SK-N-SH (cell line): ENCODE measurements at regions not wholly inside any gene's neighbourhood (a gene's known extent, or its start where the extent isn't known, plus 50 kb on each side); places are given as distances from the start of the nearest gene placed in this dataset.

Source experiments
- CTCF ChIA-PET: fragments of 300-600, 350-600 bp; formaldehyde crosslinking; extraction: SDS; loops from one replicate; lab custom pipeline; 2021; lab: Yijun Ruan, JAX
- POLR2A ChIA-PET: fragments of 350-600 bp; sonication (Branson Sonifier 250); formaldehyde crosslinking; extraction: SDS; loops from one replicate; lab custom pipeline; 2020; ENCODE audit warnings: antibody characterized with exemption, inconsistent platforms; lab: Yijun Ruan, JAX
- DNase-seq: peaks from one replicate; pipeline ENCODE4 v3.0.0; 2012
- H2AFZ ChIP-seq: fragments of 200-600 bp; sonication (generic); 2 replicates; pipeline ENCODE4 v1.8.1; 2016; ENCODE audit warnings: antibody characterized with exemption, mild to moderate bottlenecking, low read depth
- H3F3A ChIP-seq: fragments of 200-600 bp; sonication (generic); replicated peaks from 2 replicates; pipeline ENCODE3; 2016; ENCODE audit warnings: antibody characterized with exemption, mild to moderate bottlenecking; ENCODE audit not compliant: insufficient read depth
- H3K27ac ChIP-seq, 2 experiments: fragments of 200-500 bp in 1 of 2; fragments of 200-600 bp in 1 of 2; sonication (Bioruptor generic) in 1 of 2; sonication (generic), shearing (Covaris generic) in 1 of 2; 2 replicates each; pipeline versions ENCODE4 v1.5.1 to v1.6.1; 2014 to 2016; ENCODE audit warnings: low read depth in 2 of 2, inconsistent platforms in 1 of 2, low read length in 1 of 2, mild to moderate bottlenecking in 1 of 2, mixed read lengths in 1 of 2
- H3K27me3 ChIP-seq: fragments of 200-600 bp; sonication (generic), shearing (Covaris generic); 2 replicates; pipeline ENCODE4 v1.6.1; 2016; ENCODE audit warnings: mixed run types; ENCODE audit not compliant: insufficient read depth
- H3K36me3 ChIP-seq, 2 experiments: fragments of 200-500 bp in 1 of 2; fragments of 200-600 bp in 1 of 2; sonication (Bioruptor generic) in 1 of 2; sonication (generic) in 1 of 2; replicated peaks in 1 of 2; 2 replicates each; pipeline versions ENCODE3 to v1.5.1; 2014 to 2016; ENCODE audit warnings: low read length in 1 of 2, mild to moderate bottlenecking in 1 of 2; ENCODE audit not compliant: insufficient read depth in 2 of 2, control insufficient read depth in 1 of 2
- H3K4me1 ChIP-seq, 2 experiments: fragments of 200-500 bp in 1 of 2; fragments of 200-600 bp in 1 of 2; sonication (Bioruptor generic) in 1 of 2; sonication (generic), shearing (Covaris generic) in 1 of 2; 2 replicates each; pipeline versions ENCODE4 v1.5.1 to v1.6.1; 2014 to 2016; ENCODE audit warnings: low read depth in 1 of 2, low read length in 1 of 2, mixed run types in 1 of 2; ENCODE audit not compliant: insufficient read depth in 2 of 2, control insufficient read depth in 1 of 2
- H3K4me2 ChIP-seq: fragments of 200-600 bp; sonication (generic), shearing (Covaris generic); 2 replicates; pipeline ENCODE4 v1.6.1; 2017; ENCODE audit warnings: mixed run types
- H3K4me3 ChIP-seq, 2 experiments: fragments of 200-500 bp in 1 of 2; fragments of 200-600 bp in 1 of 2; sonication (Bioruptor generic) in 1 of 2; sonication (generic), shearing (Covaris generic) in 1 of 2; 2 replicates each; pipeline versions ENCODE4 v1.5.1 to v1.8.1; 2014 to 2016; ENCODE audit warnings: low read depth in 2 of 2, inconsistent platforms in 1 of 2, low read length in 1 of 2, mild to moderate bottlenecking in 1 of 2, mixed read lengths in 1 of 2, moderate library complexity in 1 of 2
- H3K79me2 ChIP-seq: fragments of 200-600 bp; sonication (generic); 2 replicates; pipeline ENCODE4 v1.8.1; 2017; ENCODE audit warnings: mild to moderate bottlenecking; ENCODE audit not compliant: insufficient read depth
- H3K9ac ChIP-seq: fragments of 200-600 bp; sonication (generic); 2 replicates; pipeline ENCODE4 v1.6.1; 2017; ENCODE audit warnings: mixed run types
- H3K9me2 ChIP-seq: fragments of 200-600 bp; sonication (generic); 2 replicates; pipeline ENCODE4 v1.6.1; 2017; ENCODE audit warnings: mixed run types
- H3K9me3 ChIP-seq: fragments of 200-600 bp; sonication (generic); 2 replicates; pipeline ENCODE4 v1.6.1; 2017; ENCODE audit warnings: mixed run types, mild to moderate bottlenecking, moderate library complexity
- H4K20me1 ChIP-seq: fragments of 200-600 bp; sonication (generic); 2 replicates; pipeline ENCODE4 v1.6.1; 2017; ENCODE audit warnings: mild to moderate bottlenecking, mixed run types; ENCODE audit not compliant: insufficient read depth
- CHD2 ChIP-seq: fragments of 150-350 bp; IDR thresholded peaks from 2 replicates; pipeline ENCODE4 v1.6.1; 2018; ENCODE audit warnings: low read length; ENCODE audit not compliant: partially characterized antibody
- ELF1 ChIP-seq: IDR thresholded peaks from 2 replicates; pipeline ENCODE4 v1.4.0; 2012
- EP300 ChIP-seq, 2 experiments: IDR thresholded peaks; 2 replicates each; pipeline versions ENCODE4 v1.4.0 to v1.6.1; 2012; ENCODE audit warnings: borderline replicate concordance in 1 of 2, low read depth in 1 of 2, low read length in 1 of 2
- EZH2phosphoT487 ChIP-seq: fragments of 200-600 bp; sonication (generic); IDR thresholded peaks from 2 replicates; pipeline ENCODE4 v1.6.1; 2017; ENCODE audit warnings: low read depth, mixed run types, mild to moderate bottlenecking, antibody characterized with exemption, moderate library complexity, borderline replicate concordance
- FOSL2 ChIP-seq: IDR thresholded peaks from 2 replicates; pipeline ENCODE4 v1.4.0; 2012; ENCODE audit warnings: low read depth, mild to moderate bottlenecking, moderate library complexity, borderline replicate concordance
- GATA2 ChIP-seq: sonication (generic); formaldehyde crosslinking; IDR thresholded peaks from 2 replicates; pipeline ENCODE4 v1.5.0; 2020; ENCODE audit warnings: mild to moderate bottlenecking, missing genetic modification reagents
- JUND ChIP-seq: IDR thresholded peaks from 2 replicates; pipeline ENCODE4 v1.4.0; 2012
- MEF2A ChIP-seq: IDR thresholded peaks from 2 replicates; pipeline ENCODE4 v1.4.0; 2012; ENCODE audit warnings: low read depth, borderline replicate concordance
- MXI1 ChIP-seq: IDR thresholded peaks from 2 replicates; pipeline ENCODE4 v1.6.1; 2012; ENCODE audit warnings: mild to moderate bottlenecking, low read depth, low read length, improper control_type of control experiment
- NRF1 ChIP-seq: IDR thresholded peaks from 2 replicates; pipeline ENCODE4 v1.6.1; 2012; ENCODE audit warnings: low read depth, mild to moderate bottlenecking, low read length
- POLR2AphosphoS5 ChIP-seq: IDR thresholded peaks from 2 replicates; pipeline ENCODE4 v1.6.1; 2012; ENCODE audit warnings: low read depth, low read length
- RCOR1 ChIP-seq: fragments of 150-350 bp; IDR thresholded peaks from 2 replicates; pipeline ENCODE4 v1.6.1; 2017; ENCODE audit warnings: antibody characterized with exemption, low read length
- RFX5 ChIP-seq: IDR thresholded peaks from 2 replicates; pipeline ENCODE4 v1.6.1; 2012; ENCODE audit warnings: mild to moderate bottlenecking, improper control_type of control experiment, low read length
- RXRA ChIP-seq: IDR thresholded peaks from 2 replicates; pipeline ENCODE4 v1.4.0; 2012; ENCODE audit warnings: low read depth, mild to moderate bottlenecking, borderline replicate concordance
- SIN3A ChIP-seq: IDR thresholded peaks from 2 replicates; pipeline ENCODE4 v1.6.1; 2012; ENCODE audit warnings: low read depth, mild to moderate bottlenecking, low read length, moderate library complexity, borderline replicate concordance
- TEAD4 ChIP-seq: IDR thresholded peaks from 2 replicates; pipeline ENCODE4 v1.4.0; 2012; ENCODE audit warnings: mild to moderate bottlenecking, borderline replicate concordance; ENCODE audit not compliant: insufficient read depth
- YY1 ChIP-seq: IDR thresholded peaks from 2 replicates; pipeline ENCODE4 v1.4.0; 2012; ENCODE audit warnings: low read depth, mild to moderate bottlenecking
- WGBS: methylation state at CpG from one replicate; pipeline ENCODE4 v1.1.6; 2017; ENCODE audit warnings: low lambda C conversion rate; 5-methylcytosine and 5-hydroxymethylcytosine counted together
- TF ChIP-seq, protein P1 (sequence below): IDR thresholded peaks from 2 replicates; pipeline ENCODE4 v1.4.0; 2012; ENCODE audit warnings: low read depth, borderline replicate concordance
- TF ChIP-seq, protein P2 (sequence below): IDR thresholded peaks from 2 replicates; pipeline ENCODE4 v1.6.1; 2012; ENCODE audit warnings: mild to moderate bottlenecking, low read depth, low read length, moderate library complexity
- TF ChIP-seq, protein P3 (sequence below): IDR thresholded peaks from 2 replicates; pipeline ENCODE4 v1.4.0; 2012; ENCODE audit warnings: low read depth, borderline replicate concordance

DNA sequence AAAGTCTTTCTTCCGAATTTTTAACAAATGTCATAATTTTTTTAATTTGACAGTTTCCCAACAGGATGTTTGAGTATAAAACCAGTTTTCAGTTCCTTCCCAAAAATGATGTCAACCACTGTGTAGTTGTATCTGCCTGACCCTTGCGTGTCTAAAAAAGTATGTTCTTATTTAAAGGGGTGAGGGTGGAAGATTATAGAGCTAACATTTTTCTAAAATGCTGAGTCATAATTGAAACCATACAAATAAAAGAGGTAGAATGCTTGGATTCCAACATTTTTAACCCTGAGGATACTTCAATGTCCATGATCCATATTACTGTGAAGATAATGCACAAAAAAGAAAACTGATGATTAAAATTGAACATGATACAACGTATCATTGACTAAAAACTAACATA lies 1388.8 kb downstream of the UQCRFS1 start:
- Histone ChIP-seq H3K4me2 (no peak overlapping the region), H3K4me1 (no peaks in the 10 kb centered on the region), H3K9ac (no peak overlapping the region), H2AFZ (no peak overlapping the region), H3K27me3 (no peaks in the 10 kb centered on the region), H4K20me1 (no peaks in the 10 kb centered on the region), H3K4me3 (no peak overlapping the region), H3K9me2 (no peaks in the 10 kb centered on the region), H3K27ac (no peak overlapping the region), H3F3A (no peaks in the 10 kb centered on the region), H3K36me3 (no peaks in the 10 kb centered on the region)
- 34% methylated on average over 3 of the region's 3 CpGs for WGBS
- ChIA-PET POLR2A (no interaction called here), CTCF (no interaction called here)
- TF ChIP-seq CHD2 (no peak), MXI1 (no peak), TEAD4 (no peak), MEF2A (no peak), RFX5 (no peak), SIN3A (no peak), JUND (no peak), EZH2phosphoT487 (no peak), NRF1 (no peak), GATA2 (CRISPR knock-in tag) (no peak), POLR2AphosphoS5 (no peak), ELF1 (no peak), YY1 (no peak), FOSL2 (no peak), RCOR1 (no peak), RXRA (no peak), EP300 (IDR thresholded peaks at IDR 0.05; ENCODE audit: borderline replicate concordance in 1 of 2, low read depth in 1 of 2, low read length in 1 of 2) (no peak)
- TF ChIP-seq, protein P1, sequence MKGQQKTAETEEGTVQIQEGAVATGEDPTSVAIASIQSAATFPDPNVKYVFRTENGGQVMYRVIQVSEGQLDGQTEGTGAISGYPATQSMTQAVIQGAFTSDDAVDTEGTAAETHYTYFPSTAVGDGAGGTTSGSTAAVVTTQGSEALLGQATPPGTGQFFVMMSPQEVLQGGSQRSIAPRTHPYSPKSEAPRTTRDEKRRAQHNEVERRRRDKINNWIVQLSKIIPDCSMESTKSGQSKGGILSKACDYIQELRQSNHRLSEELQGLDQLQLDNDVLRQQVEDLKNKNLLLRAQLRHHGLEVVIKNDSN, result no peak
- TF ChIP-seq, protein P2, sequence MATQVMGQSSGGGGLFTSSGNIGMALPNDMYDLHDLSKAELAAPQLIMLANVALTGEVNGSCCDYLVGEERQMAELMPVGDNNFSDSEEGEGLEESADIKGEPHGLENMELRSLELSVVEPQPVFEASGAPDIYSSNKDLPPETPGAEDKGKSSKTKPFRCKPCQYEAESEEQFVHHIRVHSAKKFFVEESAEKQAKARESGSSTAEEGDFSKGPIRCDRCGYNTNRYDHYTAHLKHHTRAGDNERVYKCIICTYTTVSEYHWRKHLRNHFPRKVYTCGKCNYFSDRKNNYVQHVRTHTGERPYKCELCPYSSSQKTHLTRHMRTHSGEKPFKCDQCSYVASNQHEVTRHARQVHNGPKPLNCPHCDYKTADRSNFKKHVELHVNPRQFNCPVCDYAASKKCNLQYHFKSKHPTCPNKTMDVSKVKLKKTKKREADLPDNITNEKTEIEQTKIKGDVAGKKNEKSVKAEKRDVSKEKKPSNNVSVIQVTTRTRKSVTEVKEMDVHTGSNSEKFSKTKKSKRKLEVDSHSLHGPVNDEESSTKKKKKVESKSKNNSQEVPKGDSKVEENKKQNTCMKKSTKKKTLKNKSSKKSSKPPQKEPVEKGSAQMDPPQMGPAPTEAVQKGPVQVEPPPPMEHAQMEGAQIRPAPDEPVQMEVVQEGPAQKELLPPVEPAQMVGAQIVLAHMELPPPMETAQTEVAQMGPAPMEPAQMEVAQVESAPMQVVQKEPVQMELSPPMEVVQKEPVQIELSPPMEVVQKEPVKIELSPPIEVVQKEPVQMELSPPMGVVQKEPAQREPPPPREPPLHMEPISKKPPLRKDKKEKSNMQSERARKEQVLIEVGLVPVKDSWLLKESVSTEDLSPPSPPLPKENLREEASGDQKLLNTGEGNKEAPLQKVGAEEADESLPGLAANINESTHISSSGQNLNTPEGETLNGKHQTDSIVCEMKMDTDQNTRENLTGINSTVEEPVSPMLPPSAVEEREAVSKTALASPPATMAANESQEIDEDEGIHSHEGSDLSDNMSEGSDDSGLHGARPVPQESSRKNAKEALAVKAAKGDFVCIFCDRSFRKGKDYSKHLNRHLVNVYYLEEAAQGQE, result no peak
- TF ChIP-seq, protein P3, sequence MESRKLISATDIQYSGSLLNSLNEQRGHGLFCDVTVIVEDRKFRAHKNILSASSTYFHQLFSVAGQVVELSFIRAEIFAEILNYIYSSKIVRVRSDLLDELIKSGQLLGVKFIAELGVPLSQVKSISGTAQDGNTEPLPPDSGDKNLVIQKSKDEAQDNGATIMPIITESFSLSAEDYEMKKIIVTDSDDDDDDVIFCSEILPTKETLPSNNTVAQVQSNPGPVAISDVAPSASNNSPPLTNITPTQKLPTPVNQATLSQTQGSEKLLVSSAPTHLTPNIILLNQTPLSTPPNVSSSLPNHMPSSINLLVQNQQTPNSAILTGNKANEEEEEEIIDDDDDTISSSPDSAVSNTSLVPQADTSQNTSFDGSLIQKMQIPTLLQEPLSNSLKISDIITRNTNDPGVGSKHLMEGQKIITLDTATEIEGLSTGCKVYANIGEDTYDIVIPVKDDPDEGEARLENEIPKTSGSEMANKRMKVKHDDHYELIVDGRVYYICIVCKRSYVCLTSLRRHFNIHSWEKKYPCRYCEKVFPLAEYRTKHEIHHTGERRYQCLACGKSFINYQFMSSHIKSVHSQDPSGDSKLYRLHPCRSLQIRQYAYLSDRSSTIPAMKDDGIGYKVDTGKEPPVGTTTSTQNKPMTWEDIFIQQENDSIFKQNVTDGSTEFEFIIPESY, result no peak
- TF ChIP-seq, all 33 proteins: peak for 0
- no peaks in the 10 kb centered on the region for H3K79me2 ChIP-seq
- DNase-seq, result no peak
- H3K9me3 ChIP-seq, result no peaks in the 10 kb centered on the region
